Left lobe of liver (tissue), 2 donors: ENCODE measurements at regions not wholly inside any gene's neighbourhood (a gene's known extent, or its start where the extent isn't known, plus 50 kb on each side); places are given as distances from the start of the nearest gene placed in this dataset.
"Not testable (repeated sequence)": the region's sequence is repeated elsewhere in the genome, so short reads cannot be mapped to it uniquely, and the experiment has no call there.

Source experiments
- ATAC-seq: fragments of 200-7000 bp; cut with Tn5 transposase; one replicate; pipeline ENCODE4 v1.9.1; 2020; ENCODE audit warnings: mild to moderate bottlenecking, moderate library complexity
- DNase-seq: peaks from one replicate; pipeline ENCODE4 v3.0.0-alpha.2; 2020; ENCODE audit warnings: low spot score
- donor health status: DM: no; HTN: no; CAD: no; lungs with moderate emphysema.
- donor health status: DM: no; HTN: yes; CAD: no.

DNA sequence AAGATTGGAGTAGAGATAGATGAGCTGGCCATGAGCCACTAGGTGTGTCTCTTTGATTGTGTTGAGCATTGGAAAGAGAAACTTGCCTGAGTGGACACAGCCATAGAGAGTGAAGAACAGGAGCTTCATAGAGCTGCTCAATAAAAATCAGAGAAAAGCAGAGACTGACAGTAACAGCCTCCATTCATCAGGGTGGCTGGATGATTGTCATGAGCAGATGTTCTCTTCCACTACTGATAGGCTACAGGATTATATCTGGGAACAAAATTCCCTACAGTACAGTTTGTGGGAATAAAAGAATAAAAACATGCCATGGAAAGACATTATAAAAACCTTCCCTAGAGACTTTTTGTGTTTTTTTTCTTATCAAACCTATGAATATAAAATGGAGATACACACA lies 404.8 kb upstream of the ACVR2A start:
- no peak for DNase-seq
- no peak for ATAC-seq

DNA sequence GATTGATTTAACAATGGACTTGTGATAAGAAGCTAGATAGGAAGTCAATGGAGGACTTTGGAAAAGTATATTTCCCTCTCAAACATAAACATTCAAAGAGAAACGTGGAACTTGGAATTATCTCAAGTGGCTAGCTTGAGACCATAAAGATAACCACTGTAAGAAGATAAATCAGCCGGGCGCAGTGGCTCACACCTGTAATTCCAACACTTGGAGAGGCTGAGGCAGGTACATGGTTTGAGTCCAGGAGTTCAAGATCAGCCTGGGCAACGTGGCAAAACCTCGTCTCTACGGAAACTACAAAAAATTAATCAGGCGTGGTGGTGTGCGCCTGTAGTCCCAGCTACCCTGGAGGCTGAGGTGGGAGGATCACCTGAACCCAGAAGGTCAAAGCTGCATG lies 405.9 kb upstream of the ACVR2A start:
- DNase-seq (no peak), ATAC-seq (no peak)

DNA sequence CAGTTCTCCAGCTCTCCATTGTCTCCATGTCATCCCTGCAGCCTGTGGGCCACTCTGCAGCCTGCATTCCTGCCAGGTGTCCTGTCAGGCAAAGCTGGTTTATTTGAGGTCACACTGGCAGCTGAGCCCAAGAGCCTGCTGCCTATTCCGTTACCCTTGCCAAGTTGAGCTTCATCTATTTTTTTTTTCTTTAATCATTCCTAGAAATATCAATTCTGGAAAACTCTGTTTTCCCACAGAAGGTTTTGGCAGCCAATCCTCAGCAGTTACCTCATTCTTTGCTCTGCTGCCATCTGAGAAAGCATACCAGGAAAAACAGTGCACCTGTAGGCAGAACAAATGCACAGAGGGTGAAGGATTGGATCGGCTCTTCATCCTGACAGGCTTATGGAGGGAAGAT lies 411.0 kb upstream of the ACVR2A start:
- ATAC-seq (peak; percentile 97), DNase-seq (peak; percentile 87)

- ATAC-seq (peak; percentile 62), DNase-seq (peak; percentile 78)
Observed at GRCh38 chr2:147430408-147430807, 414.4 kb upstream of the ACVR2A start.

- DNase-seq (no peak), ATAC-seq (no peak)
Observed at GRCh38 chr2:147428120-147428747, 416.6 kb upstream of the ACVR2A start.

GRCh38 chr2:147425437-147426029 lies 419.3 kb upstream of the ACVR2A start:
- ATAC-seq (peak; percentile 66), DNase-seq (no peak)

GRCh38 chr2:147424766-147425165 lies 420.1 kb upstream of the ACVR2A start:
- DNase-seq: no peak

GRCh38 chr2:147420947-147421675 lies 423.7 kb upstream of the ACVR2A start:
- no peak for ATAC-seq
- no peak for DNase-seq

More at GRCh38 chr2:147424766-147425165, 420.1 kb upstream of the ACVR2A start:
- ATAC-seq: no peak

GRCh38 chr2:147420517-147420916 lies 424.3 kb upstream of the ACVR2A start:
- ATAC-seq (no peak), DNase-seq (no peak)

- DNase-seq (no peak), ATAC-seq (no peak)
Observed at GRCh38 chr2:147416099-147416498, 428.7 kb upstream of the ACVR2A start.

DNA sequence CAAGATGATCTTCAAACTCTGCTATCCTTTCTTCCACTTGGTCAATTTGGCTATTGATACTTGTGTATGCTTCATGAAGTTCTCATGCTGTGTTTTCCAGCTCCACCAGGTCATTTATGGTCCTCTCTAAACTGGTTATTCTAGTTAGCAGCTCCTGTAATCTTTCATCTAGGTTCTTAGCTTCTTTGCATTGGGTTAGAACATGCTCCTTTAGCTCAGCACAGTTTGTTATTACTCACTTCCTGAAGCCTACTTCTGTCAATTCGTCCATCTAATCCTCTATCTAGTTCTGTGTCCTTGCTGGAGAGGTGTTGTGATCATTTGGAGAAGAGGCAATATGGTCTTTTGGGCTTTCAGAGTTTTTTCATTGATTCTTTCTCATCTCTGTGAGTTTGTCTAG lies 430.2 kb upstream of the ACVR2A start:
- ATAC-seq, DNase-seq: not testable (repeated sequence)

DNA sequence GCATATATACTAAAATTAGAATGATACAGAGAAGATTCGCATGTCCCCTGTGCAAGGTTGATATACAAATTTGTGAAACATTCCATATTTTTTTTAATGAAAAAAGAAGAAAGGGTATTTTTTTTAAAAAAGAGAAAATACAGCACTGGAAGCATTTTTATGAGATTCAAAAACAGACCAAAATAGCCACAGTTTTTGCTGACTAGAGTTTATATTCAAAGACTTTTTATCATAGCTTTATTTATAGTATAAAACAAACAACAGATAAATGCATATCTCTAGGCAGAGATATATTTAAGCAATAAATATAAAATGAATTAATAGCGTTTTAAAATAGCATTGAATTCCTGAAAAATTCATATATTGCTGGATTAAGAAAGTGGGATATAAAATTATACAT lies 436.5 kb upstream of the ACVR2A start:
- ATAC-seq (no peak), DNase-seq (no peak)

- DNase-seq: no peak
- peak; percentile 87 for ATAC-seq
Observed at GRCh38 chr2:147405651-147406050, 439.2 kb upstream of the ACVR2A start.

DNA sequence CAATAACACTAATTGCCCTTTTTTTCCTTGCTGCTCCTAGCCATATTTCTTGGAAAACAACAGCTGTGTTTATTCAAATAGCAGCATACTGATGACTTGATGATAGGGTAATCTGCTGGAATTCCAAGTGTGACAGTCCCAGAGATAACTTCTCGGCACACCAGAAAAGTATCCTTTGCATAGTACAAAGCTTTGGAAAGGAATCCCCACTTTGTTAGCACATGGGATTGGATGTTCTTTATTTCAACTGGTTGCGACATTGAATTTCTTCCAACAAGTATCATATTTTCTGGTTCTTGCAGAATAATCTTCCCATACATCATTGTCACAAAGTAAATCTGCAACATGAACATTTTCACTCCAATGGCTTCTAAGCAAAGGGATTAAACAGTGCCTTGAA lies 445.8 kb upstream of the ACVR2A start:
- ATAC-seq: no peak
- no peak for DNase-seq

DNA sequence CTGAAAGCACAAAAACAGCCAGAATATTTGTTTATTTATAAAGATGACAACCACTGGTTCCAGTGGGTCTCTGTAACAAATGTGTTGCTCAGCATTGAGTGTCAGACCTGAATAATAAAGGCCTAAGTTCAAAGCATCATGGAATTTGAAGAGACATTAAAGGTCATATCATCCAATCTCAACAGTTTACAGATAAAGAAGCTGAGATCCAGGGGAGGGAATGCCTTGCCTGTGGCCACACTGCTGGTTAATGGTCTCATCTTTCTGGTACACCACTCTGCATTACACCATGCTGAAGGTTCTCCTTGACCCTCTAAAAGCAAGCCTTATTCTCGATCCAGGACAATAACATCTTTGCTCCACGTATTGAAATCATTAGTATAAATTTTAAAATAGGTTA lies 446.5 kb upstream of the ACVR2A start:
- ATAC-seq (no peak), DNase-seq (no peak)

DNA sequence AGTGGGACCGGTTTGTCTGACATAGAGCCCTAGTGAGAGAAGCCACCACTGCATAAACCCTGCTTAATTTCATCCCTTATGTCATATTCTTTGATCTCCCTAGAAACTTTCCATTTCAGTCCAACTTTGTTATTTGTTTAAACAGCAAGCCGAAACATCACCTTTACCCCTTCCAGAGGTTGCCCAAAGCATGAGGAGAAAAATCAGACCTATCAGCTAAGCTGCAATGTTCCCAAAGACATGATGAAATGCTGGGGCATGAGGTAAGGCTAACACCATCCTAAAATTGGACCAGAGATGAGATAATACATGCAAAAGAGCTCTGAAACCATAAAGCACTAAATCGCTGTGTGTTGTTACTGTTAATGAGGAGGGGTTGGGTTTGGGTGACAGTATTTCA lies 447.9 kb upstream of the ACVR2A start:
- DNase-seq (peak; percentile 44), ATAC-seq (peak; percentile 83)

DNA sequence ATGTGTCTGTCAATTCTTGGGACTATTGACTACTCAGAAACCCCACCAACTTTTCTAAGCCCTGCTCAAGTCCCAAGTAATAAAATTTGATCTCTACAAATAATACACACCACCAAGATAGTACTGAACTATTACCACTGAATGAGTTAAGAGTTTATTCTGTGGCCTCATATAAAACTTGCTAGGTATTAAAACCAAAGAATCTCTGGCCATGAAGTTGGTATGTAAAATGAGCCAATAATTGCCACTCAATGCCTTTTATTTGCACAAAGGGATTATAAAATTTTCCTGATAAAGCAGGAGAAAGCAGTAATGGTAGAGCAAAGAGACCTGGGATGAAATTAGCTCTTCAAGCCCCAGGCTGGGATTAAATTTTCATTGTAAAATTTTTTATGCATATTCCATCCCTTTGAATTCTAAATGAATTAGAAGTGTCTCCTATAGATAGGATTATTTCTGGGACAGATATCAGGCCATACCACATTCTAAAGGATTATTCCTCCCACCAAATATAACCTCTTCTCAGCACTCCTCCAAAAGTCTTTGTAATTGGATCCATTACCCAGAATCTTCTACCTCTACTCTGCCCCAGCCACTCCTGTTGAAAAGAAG lies 450.5 kb upstream of the ACVR2A start:
- no peak for DNase-seq
- ATAC-seq: no peak

DNA sequence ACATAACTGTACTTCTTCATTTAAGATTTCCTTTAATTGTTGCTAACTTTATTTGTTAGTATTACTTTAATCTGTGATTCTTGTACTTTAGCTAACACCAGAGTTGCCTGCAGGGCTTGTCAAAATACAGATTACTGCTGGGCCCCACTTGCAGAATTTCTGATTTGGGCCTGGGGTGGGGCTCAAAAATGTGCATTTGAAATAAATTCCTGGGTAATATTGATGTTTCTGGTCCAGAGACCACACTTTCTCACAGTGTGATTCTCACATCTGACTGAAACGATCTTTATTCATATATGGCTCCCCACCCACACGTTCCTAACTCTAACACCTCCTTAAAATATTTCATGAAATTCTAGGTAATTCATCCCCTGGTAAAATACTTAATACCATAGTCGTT lies 452.6 kb upstream of the ACVR2A start:
- DNase-seq (no peak), ATAC-seq (no peak)

GRCh38 chr2:147390475-147390874 lies 454.4 kb upstream of the ACVR2A start:
- no peak for DNase-seq
- no peak for ATAC-seq

GRCh38 chr2:147389218-147389617 lies 455.6 kb upstream of the ACVR2A start:
- ATAC-seq (no peak), DNase-seq (no peak)

DNA sequence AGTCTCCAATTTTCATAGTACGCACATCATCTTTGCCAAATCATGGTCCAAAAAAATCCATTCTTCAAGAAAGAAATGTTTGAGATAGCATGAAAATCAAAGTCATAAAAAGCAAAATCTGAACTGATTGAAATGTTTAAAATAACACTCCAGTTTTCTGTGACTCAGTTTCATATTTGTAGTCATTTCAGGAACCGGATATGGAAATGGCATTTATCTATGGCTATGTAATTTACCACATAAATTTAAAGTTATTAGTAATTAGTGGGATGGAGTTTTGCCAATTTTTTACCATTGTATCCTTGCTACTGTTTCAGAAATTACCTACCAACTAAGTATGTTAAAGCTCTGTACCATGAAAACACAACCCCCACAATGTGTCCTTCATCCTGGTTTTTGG lies 456.6 kb upstream of the ACVR2A start:
- ATAC-seq: no peak

DNA sequence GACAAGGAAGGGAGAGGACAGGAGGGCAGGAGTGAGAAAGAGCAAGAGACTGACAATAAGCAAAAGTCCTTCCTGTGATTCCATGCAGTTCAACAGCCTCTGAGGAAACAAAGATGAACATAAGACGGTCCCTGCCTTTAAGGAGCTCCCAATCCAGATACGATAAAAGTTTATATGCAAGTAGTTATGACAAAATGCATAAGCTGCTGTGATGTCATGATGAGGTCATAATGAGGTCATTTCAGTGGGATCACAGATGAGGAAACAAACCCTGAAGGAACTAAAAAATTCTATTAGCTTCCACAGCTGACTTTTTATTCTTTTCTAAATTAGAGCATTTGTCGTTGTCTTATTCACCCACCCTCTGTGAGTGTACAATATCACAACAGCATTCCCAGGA lies 458.5 kb upstream of the ACVR2A start:
- DNase-seq (no peak), ATAC-seq (no peak)

More for the DNA sequence above, 456.6 kb upstream of the ACVR2A start:
- DNase-seq: no peak
